ENCODE measurements at regions not wholly inside any gene's neighbourhood (a gene's known extent, or its start where the extent isn't known, plus 50 kb on each side); places are given as distances from the start of the nearest gene placed in this dataset.
"Not testable (repeated sequence)": the region's sequence is repeated elsewhere in the genome, so short reads cannot be mapped to it uniquely, and the experiment has no call there.

GRCh38 chr5:14054965-14055963 lies 87.9 kb upstream of the TRIO start:
- DNase-seq (ENCODE audit: low read depth), result no peak

GRCh38 chr5:14054111-14054854 lies 88.9 kb upstream of the TRIO start:
- no peak for DNase-seq (ENCODE audit: low read depth)

- DNase-seq (ENCODE audit: low read depth), result no peak
Observed at GRCh38 chr5:14050821-14051220, 92.3 kb upstream of the TRIO start.

- DNase-seq (ENCODE audit: low read depth), result no peak
Observed at GRCh38 chr5:14048434-14048833, 94.7 kb upstream of the TRIO start.

GRCh38 chr5:14041528-14042192 lies 97.2 kb upstream of the DNAH5 start:
- no peak for DNase-seq (ENCODE audit: low read depth)

GRCh38 chr5:14040542-14040941 lies 96.1 kb upstream of the DNAH5 start:
- DNase-seq (ENCODE audit: low read depth), result no peak

- no peak for DNase-seq (ENCODE audit: low read depth)
Observed at GRCh38 chr5:14039576-14039975, 95.1 kb upstream of the DNAH5 start.

- DNase-seq (ENCODE audit: low read depth), result no peak
Observed at GRCh38 chr5:14039063-14039462, 94.6 kb upstream of the DNAH5 start.

- DNase-seq (ENCODE audit: low read depth), result peak; percentile 92
Observed at GRCh38 chr5:14038341-14038959, 94.0 kb upstream of the DNAH5 start.

GRCh38 chr5:14036947-14037346 lies 92.5 kb upstream of the DNAH5 start:
- no peak for DNase-seq (ENCODE audit: low read depth)

GRCh38 chr5:14036514-14036913 lies 92.0 kb upstream of the DNAH5 start:
- no peak for DNase-seq (ENCODE audit: low read depth)

GRCh38 chr5:14035859-14036503 lies 91.5 kb upstream of the DNAH5 start:
- peak; percentile 100 for DNase-seq (ENCODE audit: low read depth)

- DNase-seq (ENCODE audit: low read depth), result no peak
Observed at GRCh38 chr5:14034963-14035362, 90.5 kb upstream of the DNAH5 start.

GRCh38 chr5:14032918-14033317 lies 88.4 kb upstream of the DNAH5 start:
- peak; percentile 63 for DNase-seq (ENCODE audit: low read depth)

GRCh38 chr5:14028938-14029584 lies 84.6 kb upstream of the DNAH5 start:
- no peak for DNase-seq (ENCODE audit: low read depth)

- DNase-seq (ENCODE audit: low read depth), result no peak
Observed at GRCh38 chr5:14028188-14028587, 83.7 kb upstream of the DNAH5 start.

GRCh38 chr5:14025569-14026286 lies 81.2 kb upstream of the DNAH5 start:
- no peak for DNase-seq (ENCODE audit: low read depth)

GRCh38 chr5:14022971-14023370 lies 78.5 kb upstream of the DNAH5 start:
- no peak for DNase-seq (ENCODE audit: low read depth)

GRCh38 chr5:14020944-14021343 lies 76.5 kb upstream of the DNAH5 start:
- DNase-seq (ENCODE audit: low read depth), result not testable (repeated sequence)

- no peak for DNase-seq (ENCODE audit: low read depth)
Observed at GRCh38 chr5:14019768-14020290, 75.3 kb upstream of the DNAH5 start.
